ENCODE measurements at regions not wholly inside any gene's neighbourhood (a gene's known extent, or its start where the extent isn't known, plus 50 kb on each side); places are given as distances from the start of the nearest gene placed in this dataset.

DNA sequence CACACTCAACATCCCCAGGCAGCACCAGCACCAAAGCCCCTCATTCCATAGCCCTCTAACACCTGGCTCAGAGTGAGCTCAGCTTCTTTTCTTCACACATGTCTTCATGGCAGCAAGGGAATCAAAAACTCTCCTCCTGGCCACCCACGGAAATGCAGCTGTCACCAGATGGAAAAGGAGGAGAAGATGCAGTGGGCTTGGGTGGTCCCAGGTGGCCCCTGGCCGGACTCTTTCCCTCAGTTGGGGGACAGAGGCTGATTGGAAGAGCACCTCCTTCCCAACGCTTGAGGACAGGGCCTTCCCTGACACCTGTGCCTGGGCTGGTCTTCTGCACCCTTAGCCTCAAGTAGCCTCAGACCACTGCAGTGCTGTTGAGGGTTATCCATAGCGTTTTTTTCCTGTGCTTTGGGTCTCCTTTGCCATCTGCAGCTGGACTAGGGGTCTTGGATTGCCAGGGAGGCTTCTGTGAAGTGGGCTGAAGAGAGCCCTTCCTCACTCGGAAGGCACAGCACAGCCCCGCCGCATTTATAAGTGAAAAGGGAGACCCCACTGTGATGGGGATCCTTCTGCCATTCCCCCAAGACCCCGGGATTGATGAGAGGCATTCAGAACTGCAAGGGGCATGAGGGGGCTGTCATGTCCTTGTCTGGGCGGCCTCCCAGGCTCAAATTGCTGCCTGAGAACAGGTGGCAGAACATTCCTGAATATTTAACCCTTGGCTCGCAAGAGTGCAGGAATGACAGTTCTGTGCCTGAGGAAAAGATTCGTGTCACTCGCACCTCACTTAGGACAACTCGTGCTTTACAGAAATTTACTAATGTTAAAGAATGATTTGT lies 200.0 kb downstream of the AUH start:
- no peak for TF ChIP-seq EZH2 (IDR thresholded peaks at IDR 0.05; ENCODE audit: borderline replicate concordance, low read depth, low read length, severe bottlenecking)
- TF ChIP-seq, protein P1, sequence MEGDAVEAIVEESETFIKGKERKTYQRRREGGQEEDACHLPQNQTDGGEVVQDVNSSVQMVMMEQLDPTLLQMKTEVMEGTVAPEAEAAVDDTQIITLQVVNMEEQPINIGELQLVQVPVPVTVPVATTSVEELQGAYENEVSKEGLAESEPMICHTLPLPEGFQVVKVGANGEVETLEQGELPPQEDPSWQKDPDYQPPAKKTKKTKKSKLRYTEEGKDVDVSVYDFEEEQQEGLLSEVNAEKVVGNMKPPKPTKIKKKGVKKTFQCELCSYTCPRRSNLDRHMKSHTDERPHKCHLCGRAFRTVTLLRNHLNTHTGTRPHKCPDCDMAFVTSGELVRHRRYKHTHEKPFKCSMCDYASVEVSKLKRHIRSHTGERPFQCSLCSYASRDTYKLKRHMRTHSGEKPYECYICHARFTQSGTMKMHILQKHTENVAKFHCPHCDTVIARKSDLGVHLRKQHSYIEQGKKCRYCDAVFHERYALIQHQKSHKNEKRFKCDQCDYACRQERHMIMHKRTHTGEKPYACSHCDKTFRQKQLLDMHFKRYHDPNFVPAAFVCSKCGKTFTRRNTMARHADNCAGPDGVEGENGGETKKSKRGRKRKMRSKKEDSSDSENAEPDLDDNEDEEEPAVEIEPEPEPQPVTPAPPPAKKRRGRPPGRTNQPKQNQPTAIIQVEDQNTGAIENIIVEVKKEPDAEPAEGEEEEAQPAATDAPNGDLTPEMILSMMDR (IDR thresholded peaks at IDR 0.05; ENCODE audit: borderline replicate concordance, extremely low read depth, low read length, poor library complexity, severe bottlenecking), result peak; percentile 12

Data from DND-41 (cell line).